B cell (primary cell): ENCODE measurements at regions not wholly inside any gene's neighbourhood (a gene's known extent, or its start where the extent isn't known, plus 50 kb on each side); places are given as distances from the start of the nearest gene placed in this dataset.
"Not testable (repeated sequence)": the region's sequence is repeated elsewhere in the genome, so short reads cannot be mapped to it uniquely, and the experiment has no call there.

Source experiments
- ATAC-seq: fragments of 200-7000 bp; cut with Tn5 transposase; one replicate; pipeline ENCODE4 v1.10.0; 2021; ENCODE audit warnings: low read depth, mild to moderate bottlenecking, moderate number of reproducible peaks, moderate library complexity
- CTCF ChIA-PET: fragments of 350-600 bp; sonication (Branson Sonifier 250); formaldehyde crosslinking; loops from one replicate; lab custom pipeline; 2021; ENCODE audit warnings: antibody characterized with exemption, inconsistent platforms; lab: Charles Lee
- POLR2A ChIA-PET: fragments of 350-600 bp; sonication (Branson Sonifier 250); formaldehyde crosslinking; loops from one replicate; lab custom pipeline; 2021; ENCODE audit warnings: antibody characterized with exemption; lab: Charles Lee
- DNase-seq: peaks from one replicate; pipeline ENCODE4 v3.0.0; 2013
- H2AFZ ChIP-seq: 2 replicates; pipeline ENCODE4 v1.6.1; 2012; ENCODE audit warnings: mild to moderate bottlenecking, low read depth, low read length; ENCODE audit not compliant: insufficient read depth, poor library complexity, severe bottlenecking
- H3K27ac ChIP-seq, 2 donors: 1 replicate in 1 of 2; 2 replicates in 1 of 2; pipeline ENCODE4 v1.5.1; 2012 to 2013; ENCODE audit warnings: low read length in 2 of 2, mild to moderate bottlenecking in 2 of 2, moderate library complexity in 1 of 2
- H3K27me3 ChIP-seq, 4 experiments: fragments of 200-600 bp in 1 of 4; sonication (generic) in 1 of 4; replicated peaks in 1 of 4; 1 replicate in 2 of 4; 2 replicates in 2 of 4; pipeline versions ENCODE4 v1.6.1 to v1.7.0; 2013 to 2016; ENCODE audit warnings: low read length in 3 of 4, mild to moderate bottlenecking in 2 of 4, mixed read lengths in 1 of 4, moderate library complexity in 1 of 4; ENCODE audit not compliant: insufficient read depth in 4 of 4, control insufficient read depth in 3 of 4; ENCODE audit errors: control extremely low read depth in 1 of 4
- H3K36me3 ChIP-seq, 2 experiments: replicated peaks in 1 of 2; 1 replicate in 1 of 2; 2 replicates in 1 of 2; pipeline versions ENCODE4 v1.6.1 to v1.7.1; 2013; ENCODE audit warnings: low read length in 1 of 2; ENCODE audit not compliant: insufficient read depth in 2 of 2, control insufficient read depth in 1 of 2; ENCODE audit errors: control extremely low read depth in 1 of 2, extremely low read depth in 1 of 2
- H3K4me1 ChIP-seq, 2 donors: fragments of 200-600 bp in 1 of 2; sonication (generic) in 1 of 2; 1 replicate in 1 of 2; 2 replicates in 1 of 2; pipeline versions ENCODE4 v1.5.1 to v1.6.1; 2013 to 2017; ENCODE audit warnings: low read length in 2 of 2; ENCODE audit not compliant: control insufficient read depth in 2 of 2, insufficient read depth in 2 of 2
- H3K4me2 ChIP-seq: replicated peaks from 2 replicates; pipeline ENCODE3; 2012; ENCODE audit warnings: mild to moderate bottlenecking, low read depth, low read length; ENCODE audit not compliant: poor library complexity, severe bottlenecking
- H3K4me3 ChIP-seq, 5 experiments: fragments of 200-600 bp in 1 of 5; sonication (generic) in 1 of 5; 1 replicate in 3 of 5; 2 replicates in 2 of 5; pipeline versions ENCODE4 v1.5.1 to v1.7.0; 2011 to 2016; ENCODE audit warnings: low read length in 4 of 5, mild to moderate bottlenecking in 4 of 5, low read depth in 2 of 5, control low read depth in 1 of 5, moderate library complexity in 1 of 5; ENCODE audit not compliant: insufficient read depth in 1 of 5; ENCODE audit errors: control extremely low read depth in 1 of 5, extremely low read depth in 1 of 5
- H3K79me2 ChIP-seq: fragments of 200-600 bp; sonication (generic); one replicate; pipeline ENCODE4 v1.6.0; 2016; ENCODE audit warnings: low read length; ENCODE audit not compliant: control insufficient read depth, insufficient read depth
- H3K9ac ChIP-seq: fragments of 200-600 bp; sonication (generic); 2 replicates; pipeline ENCODE4 v1.6.1; 2017; ENCODE audit warnings: mild to moderate bottlenecking, low read length, moderate library complexity
- H3K9me3 ChIP-seq, 3 donors: one replicate each; pipeline versions ENCODE4 v1.6.1 to v1.7.1; 2013; ENCODE audit warnings: low read length in 2 of 3; ENCODE audit not compliant: control insufficient read depth in 2 of 3, insufficient read depth in 1 of 3; ENCODE audit errors: control extremely low read depth in 1 of 3
- H4K20me1 ChIP-seq: 2 replicates; pipeline ENCODE4 v1.6.0; 2012; ENCODE audit warnings: mild to moderate bottlenecking, low read length; ENCODE audit not compliant: insufficient read depth, control insufficient read depth, poor library complexity, severe bottlenecking
- H3K27ac Mint-ChIP-seq: one replicate; pipeline ENCODE4 v1.8.0; 2021; ENCODE audit warnings: mixed read lengths
- H3K27me3 Mint-ChIP-seq: one replicate; pipeline ENCODE4 v1.8.0; 2021; ENCODE audit warnings: mixed read lengths
- H3K4me1 Mint-ChIP-seq: one replicate; pipeline ENCODE4 v1.8.0; 2021; ENCODE audit warnings: mixed read lengths
- H3K4me3 Mint-ChIP-seq: one replicate; pipeline ENCODE4 v1.8.0; 2021; ENCODE audit warnings: mixed read lengths
- H3K9me3 Mint-ChIP-seq: one replicate; pipeline ENCODE4 v1.8.0; 2022; ENCODE audit warnings: mixed read lengths; ENCODE audit not compliant: insufficient read depth
- WGBS: methylation state at CpG from one replicate; pipeline ENCODE4 v1.1.5; 2013; ENCODE audit warnings: missing lambda C conversion rate; ENCODE audit not compliant: insufficient coverage; 5-methylcytosine and 5-hydroxymethylcytosine counted together
- intact Hi-C: fragments of 100-400 bp; cut with micrococcal nuclease; formaldehyde crosslinking; loops from one replicate; pipeline ENCODE4 v1.10.0; 2022

GRCh38 chr20:30295967-30296366 is 961.5 kb upstream of the DEFB115 start:
- H3K9me3 ChIP-seq, H3K79me2 ChIP-seq, H3K9ac ChIP-seq, H3K36me3 ChIP-seq, CTCF ChIA-PET, H3K4me1 ChIP-seq, H3K27ac Mint-ChIP-seq, H3K4me2 ChIP-seq, H3K4me3 ChIP-seq, H4K20me1 ChIP-seq, H3K27ac ChIP-seq, intact Hi-C loops, H3K27me3 ChIP-seq, POLR2A ChIA-PET, H3K9me3 Mint-ChIP-seq, DNase-seq, H2AFZ ChIP-seq, H3K4me3 Mint-ChIP-seq, ATAC-seq, H3K4me1 Mint-ChIP-seq: not testable (repeated sequence)
- 85% methylated on average over 5 of the region's 9 CpGs for WGBS
- peaks cover 19% of the 10 kb centered on the region for H3K27me3 Mint-ChIP-seq

DNA sequence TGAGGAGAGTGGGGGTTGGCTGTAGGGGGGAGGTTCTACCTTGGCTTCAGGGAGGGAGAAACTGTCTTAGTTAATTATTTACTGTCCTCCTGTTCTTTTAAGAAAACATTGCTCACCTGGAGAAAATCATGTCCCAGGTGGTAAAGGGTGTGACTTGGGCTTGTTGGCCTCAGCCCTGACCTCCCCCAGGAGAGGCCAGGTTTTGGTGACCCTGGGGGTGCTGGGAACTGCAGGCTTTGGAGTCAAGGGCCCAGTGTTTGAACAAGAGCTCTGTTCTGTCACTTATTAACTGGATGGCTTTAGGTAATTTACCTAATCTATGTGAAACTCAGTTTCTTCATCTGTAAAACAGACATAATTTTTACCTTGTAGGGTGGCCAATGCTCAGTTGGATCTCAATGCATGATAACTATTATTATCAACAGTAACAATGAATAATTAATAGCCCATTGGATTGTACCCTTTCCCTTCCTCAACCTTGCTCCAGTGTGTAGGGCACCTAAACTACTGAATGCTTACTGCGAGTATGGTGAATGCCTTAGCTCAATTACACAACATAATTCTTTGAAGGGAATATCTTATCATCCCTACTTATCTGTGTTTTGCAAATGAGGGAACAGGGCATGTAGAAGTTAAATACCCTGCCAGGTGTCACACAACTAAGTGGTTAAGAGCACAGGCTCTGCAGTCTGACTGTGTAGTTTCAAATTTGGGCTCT is 959.4 kb upstream of the DEFB115 start:
- H3K27ac ChIP-seq, H3K9me3 Mint-ChIP-seq, ATAC-seq, H3K9ac ChIP-seq, H2AFZ ChIP-seq, POLR2A ChIA-PET, H3K9me3 ChIP-seq, H3K27me3 ChIP-seq, H3K36me3 ChIP-seq, DNase-seq, H3K4me1 Mint-ChIP-seq, H3K4me3 ChIP-seq, CTCF ChIA-PET, intact Hi-C loops, H3K4me3 Mint-ChIP-seq, H3K27ac Mint-ChIP-seq, H3K4me2 ChIP-seq, H3K79me2 ChIP-seq, H4K20me1 ChIP-seq, H3K4me1 ChIP-seq: not testable (repeated sequence)
- no CpG with 5 or more reads among the region's 1 CpG for WGBS
- peaks cover 22% of the 10 kb centered on the region for H3K27me3 Mint-ChIP-seq

- H3K27ac ChIP-seq, H3K9me3 ChIP-seq, H4K20me1 ChIP-seq, POLR2A ChIA-PET, H3K27ac Mint-ChIP-seq, intact Hi-C loops, H3K9me3 Mint-ChIP-seq, DNase-seq, H3K79me2 ChIP-seq, H3K4me1 Mint-ChIP-seq, H3K27me3 ChIP-seq, H3K4me1 ChIP-seq, ATAC-seq, H3K9ac ChIP-seq, H2AFZ ChIP-seq, H3K4me2 ChIP-seq, CTCF ChIA-PET, H3K36me3 ChIP-seq, H3K4me3 ChIP-seq: not testable (repeated sequence)
- 36% methylated on average over 25 of the region's 33 CpGs for WGBS
- Mint-ChIP-seq H3K4me3 (peak overlapping the region; percentile 18), H3K27me3 (peaks cover 22% of the 10 kb centered on the region)
These were observed 957.2 kb upstream of the DEFB115 start for GRCh38 chr20:30300220-30300642.

GRCh38 chr20:30302786-30303185 is 954.7 kb upstream of the DEFB115 start:
- H3K36me3 ChIP-seq, H3K9me3 ChIP-seq, H3K27me3 ChIP-seq, DNase-seq, H4K20me1 ChIP-seq, H3K4me1 ChIP-seq, ATAC-seq, H3K4me2 ChIP-seq, H3K79me2 ChIP-seq, CTCF ChIA-PET, H3K27ac Mint-ChIP-seq, H3K9me3 Mint-ChIP-seq, H3K4me1 Mint-ChIP-seq, POLR2A ChIA-PET, H3K27ac ChIP-seq, H3K4me3 Mint-ChIP-seq, H3K4me3 ChIP-seq, H2AFZ ChIP-seq, intact Hi-C loops, H3K9ac ChIP-seq: not testable (repeated sequence)
- peaks cover 16% of the 10 kb centered on the region for H3K27me3 Mint-ChIP-seq
